GM12872 (cell line): ENCODE measurements at regions not wholly inside any gene's neighbourhood (a gene's known extent, or its start where the extent isn't known, plus 50 kb on each side); places are given as distances from the start of the nearest gene placed in this dataset.

Experiments used
- CTCF ChIP-seq: IDR thresholded peaks from 3 replicates; pipeline ENCODE4 v1.5.1; 2011; ENCODE audit warnings: low read depth, mild to moderate bottlenecking, low read length, moderate library complexity; ENCODE audit not compliant: insufficient read depth

DNA sequence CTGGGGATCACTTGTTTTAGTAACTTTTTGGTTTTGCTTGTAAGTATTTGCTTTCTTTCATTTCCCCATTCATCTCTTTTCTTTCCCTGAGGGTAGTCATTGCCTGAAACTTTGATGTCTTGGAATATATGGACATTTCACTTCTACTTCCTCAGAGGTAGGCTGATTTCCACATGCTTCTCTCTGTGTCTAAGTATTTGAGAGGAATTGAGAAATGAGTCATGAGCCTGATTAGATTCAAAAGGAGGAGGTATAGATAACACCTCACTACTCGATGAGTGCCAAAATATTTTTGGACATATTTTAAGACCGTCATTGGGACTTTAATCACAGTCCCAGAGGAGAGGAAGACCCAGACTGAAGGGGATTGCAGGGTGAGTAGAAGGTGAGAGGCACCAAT, 480.1 kb upstream of the SGO1 start:
- TF ChIP-seq CTCF: no peak

GRCh38 chr3:20658491-20658890, 472.5 kb upstream of the SGO1 start:
- no peak for TF ChIP-seq CTCF

GRCh38 chr3:20657560-20657959, 471.6 kb upstream of the SGO1 start:
- TF ChIP-seq CTCF: no peak

GRCh38 chr3:20652231-20652986, 466.4 kb upstream of the SGO1 start:
- no peak for TF ChIP-seq CTCF

- TF ChIP-seq CTCF: no peak
Measured at GRCh38 chr3:20648921-20649381, 462.9 kb upstream of the SGO1 start.

- no peak for TF ChIP-seq CTCF
Measured at GRCh38 chr3:20648294-20648693, 462.3 kb upstream of the SGO1 start.

DNA sequence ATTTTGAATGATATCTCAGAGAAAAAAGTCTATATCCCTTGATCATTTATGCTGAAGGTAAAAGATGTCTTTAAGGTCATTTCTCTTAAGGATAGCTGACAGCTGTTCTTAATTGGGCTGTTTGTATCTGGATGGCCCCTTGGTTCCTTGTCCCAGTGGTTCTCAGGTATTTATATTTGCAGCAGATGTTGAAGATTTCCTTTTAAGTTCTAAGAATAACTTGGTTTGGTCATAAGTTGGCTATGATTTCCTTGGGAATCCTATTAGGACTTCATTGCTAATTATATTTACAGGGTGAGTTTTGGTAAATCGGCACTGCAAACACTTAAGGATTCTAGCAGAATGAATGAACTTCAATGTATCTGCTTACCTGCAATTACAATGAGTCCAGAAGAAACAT, 460.4 kb upstream of the SGO1 start:
- no peak for TF ChIP-seq CTCF
